ENCODE measurements at regions not wholly inside any gene's neighbourhood (a gene's known extent, or its start where the extent isn't known, plus 50 kb on each side); places are given as distances from the start of the nearest gene placed in this dataset.

DNA sequence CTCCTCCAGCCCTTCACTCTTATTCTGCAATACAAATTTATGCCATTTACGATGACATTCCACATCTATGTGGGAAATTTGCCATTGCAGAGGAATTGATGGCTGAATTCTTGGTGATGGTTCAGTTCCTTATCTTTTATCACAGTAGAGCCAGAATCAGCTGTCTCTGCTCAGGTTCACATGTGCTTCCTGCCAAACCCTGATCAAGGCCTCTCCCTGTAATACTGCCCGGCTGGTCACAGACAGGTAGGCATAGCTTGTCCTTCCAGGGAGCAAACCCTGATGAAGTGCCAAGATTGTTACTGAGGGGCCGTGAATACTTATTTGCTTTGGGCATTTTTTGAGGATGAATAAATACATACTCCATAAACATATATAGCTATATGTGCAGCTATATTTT is 450.0 kb downstream of the NSUN3 start:
- Histone ChIP-seq H2AFZ (ENCODE audit: low read depth, low read length) (no peak overlapping the region), H4K20me1 (ENCODE audit: insufficient read depth, low read length) (no peaks in the 10 kb centered on the region), H3K27me3 (ENCODE audit: insufficient read depth, low read length, poor library complexity) (no peaks in the 10 kb centered on the region), H3K4me1 (ENCODE audit: insufficient read depth, low read length) (no peaks in the 10 kb centered on the region), H3K4me2 (ENCODE audit: insufficient read depth, low read length) (no peak overlapping the region), H3K9ac (ENCODE audit: low read depth, low read length) (no peak overlapping the region), H3K27ac (ENCODE audit: low read length) (no peak overlapping the region), H3K79me2 (ENCODE audit: insufficient read depth, low read length) (no peaks in the 10 kb centered on the region), H3K9me3 (ENCODE audit: insufficient read depth, low read length, severe bottlenecking) (no peaks in the 10 kb centered on the region), H3K36me3 (ENCODE audit: insufficient read depth, low read length) (no peaks in the 10 kb centered on the region), H3K4me3 (ENCODE audit: low read depth in 1 of 2, low read length in 2 of 2) (no peak overlapping the region)
- ATAC-seq (ENCODE audit: insufficient read depth, low read depth) (no peak), DNase-seq (no peak)
- no peak for TF ChIP-seq EZH2 (IDR thresholded peaks at IDR 0.05; ENCODE audit: borderline replicate concordance, low read depth, low read length, severe bottlenecking)
- TF ChIP-seq, protein P1, sequence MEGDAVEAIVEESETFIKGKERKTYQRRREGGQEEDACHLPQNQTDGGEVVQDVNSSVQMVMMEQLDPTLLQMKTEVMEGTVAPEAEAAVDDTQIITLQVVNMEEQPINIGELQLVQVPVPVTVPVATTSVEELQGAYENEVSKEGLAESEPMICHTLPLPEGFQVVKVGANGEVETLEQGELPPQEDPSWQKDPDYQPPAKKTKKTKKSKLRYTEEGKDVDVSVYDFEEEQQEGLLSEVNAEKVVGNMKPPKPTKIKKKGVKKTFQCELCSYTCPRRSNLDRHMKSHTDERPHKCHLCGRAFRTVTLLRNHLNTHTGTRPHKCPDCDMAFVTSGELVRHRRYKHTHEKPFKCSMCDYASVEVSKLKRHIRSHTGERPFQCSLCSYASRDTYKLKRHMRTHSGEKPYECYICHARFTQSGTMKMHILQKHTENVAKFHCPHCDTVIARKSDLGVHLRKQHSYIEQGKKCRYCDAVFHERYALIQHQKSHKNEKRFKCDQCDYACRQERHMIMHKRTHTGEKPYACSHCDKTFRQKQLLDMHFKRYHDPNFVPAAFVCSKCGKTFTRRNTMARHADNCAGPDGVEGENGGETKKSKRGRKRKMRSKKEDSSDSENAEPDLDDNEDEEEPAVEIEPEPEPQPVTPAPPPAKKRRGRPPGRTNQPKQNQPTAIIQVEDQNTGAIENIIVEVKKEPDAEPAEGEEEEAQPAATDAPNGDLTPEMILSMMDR (IDR thresholded peaks at IDR 0.05; ENCODE audit: borderline replicate concordance, extremely low read depth, low read length, poor library complexity, severe bottlenecking) = no peak

DNA sequence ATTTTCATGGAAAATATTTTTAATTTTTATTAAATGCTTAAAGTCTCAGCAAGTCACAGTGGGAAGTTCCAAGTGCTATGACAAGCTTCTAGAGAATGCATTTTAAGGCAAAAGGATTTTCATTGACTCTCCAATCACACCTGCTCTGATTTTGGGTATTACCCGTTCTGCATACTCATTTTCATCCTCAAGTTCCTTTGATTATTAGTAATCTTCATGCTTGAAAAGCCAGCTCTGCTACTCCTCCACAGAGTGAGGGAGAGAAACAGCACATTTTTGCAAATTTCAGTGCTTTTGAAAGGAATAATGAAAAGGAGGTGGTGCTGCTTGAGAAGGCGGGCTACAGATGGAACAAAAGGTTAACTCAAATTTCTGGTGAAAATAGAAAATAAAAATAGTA is 450.7 kb downstream of the NSUN3 start:
- Histone ChIP-seq H3K4me2 (ENCODE audit: insufficient read depth, low read length) (no peak overlapping the region), H3K79me2 (ENCODE audit: insufficient read depth, low read length) (no peaks in the 10 kb centered on the region), H4K20me1 (ENCODE audit: insufficient read depth, low read length) (no peaks in the 10 kb centered on the region), H3K36me3 (ENCODE audit: insufficient read depth, low read length) (no peaks in the 10 kb centered on the region), H3K4me1 (ENCODE audit: insufficient read depth, low read length) (no peaks in the 10 kb centered on the region), H3K4me3 (ENCODE audit: low read depth in 1 of 2, low read length in 2 of 2) (no peak overlapping the region), H3K9ac (ENCODE audit: low read depth, low read length) (no peak overlapping the region), H3K27ac (ENCODE audit: low read length) (no peak overlapping the region), H3K9me3 (ENCODE audit: insufficient read depth, low read length, severe bottlenecking) (no peaks in the 10 kb centered on the region), H3K27me3 (ENCODE audit: insufficient read depth, low read length, poor library complexity) (no peaks in the 10 kb centered on the region), H2AFZ (ENCODE audit: low read depth, low read length) (no peak overlapping the region)
- no peak for TF ChIP-seq EZH2 (IDR thresholded peaks at IDR 0.05; ENCODE audit: borderline replicate concordance, low read depth, low read length, severe bottlenecking)
- TF ChIP-seq, protein P1 (IDR thresholded peaks at IDR 0.05; ENCODE audit: borderline replicate concordance, extremely low read depth, low read length, poor library complexity, severe bottlenecking) = no peak
- DNase-seq = no peak
- ATAC-seq (ENCODE audit: insufficient read depth, low read depth) = no peak

DNA sequence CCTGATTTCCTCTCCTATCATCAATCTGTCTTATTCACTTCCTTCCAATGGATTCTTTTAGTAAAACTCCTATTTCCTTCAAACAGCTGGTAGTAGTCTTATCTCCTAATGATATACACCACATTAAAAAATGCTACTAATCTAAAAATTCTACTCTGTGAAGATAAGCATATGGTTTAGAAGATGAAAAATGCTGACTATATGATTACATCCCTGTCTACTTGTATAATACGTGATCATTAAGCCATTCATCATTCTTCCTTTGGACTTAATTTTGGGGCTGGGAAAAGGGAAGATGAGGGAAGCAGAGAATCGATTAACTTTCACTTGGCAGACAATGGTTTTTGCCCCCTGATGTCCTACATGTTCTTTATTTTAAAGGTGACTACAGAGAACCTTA is 453.1 kb downstream of the NSUN3 start:
- Histone ChIP-seq H3K79me2 (ENCODE audit: insufficient read depth, low read length) (no peaks in the 10 kb centered on the region), H3K9ac (ENCODE audit: low read depth, low read length) (no peak overlapping the region), H3K9me3 (ENCODE audit: insufficient read depth, low read length, severe bottlenecking) (no peaks in the 10 kb centered on the region), H3K27ac (ENCODE audit: low read length) (no peak overlapping the region), H3K4me3 (ENCODE audit: low read depth in 1 of 2, low read length in 2 of 2) (no peak overlapping the region), H4K20me1 (ENCODE audit: insufficient read depth, low read length) (no peaks in the 10 kb centered on the region), H3K27me3 (ENCODE audit: insufficient read depth, low read length, poor library complexity) (no peaks in the 10 kb centered on the region), H3K4me2 (ENCODE audit: insufficient read depth, low read length) (no peak overlapping the region), H2AFZ (ENCODE audit: low read depth, low read length) (no peak overlapping the region), H3K4me1 (ENCODE audit: insufficient read depth, low read length) (no peaks in the 10 kb centered on the region), H3K36me3 (ENCODE audit: insufficient read depth, low read length) (no peaks in the 10 kb centered on the region)
- ATAC-seq (ENCODE audit: insufficient read depth, low read depth) (no peak), DNase-seq (no peak)
- no peak for TF ChIP-seq EZH2 (IDR thresholded peaks at IDR 0.05; ENCODE audit: borderline replicate concordance, low read depth, low read length, severe bottlenecking)
- TF ChIP-seq, protein P1 (IDR thresholded peaks at IDR 0.05; ENCODE audit: borderline replicate concordance, extremely low read depth, low read length, poor library complexity, severe bottlenecking) = no peak

DNA sequence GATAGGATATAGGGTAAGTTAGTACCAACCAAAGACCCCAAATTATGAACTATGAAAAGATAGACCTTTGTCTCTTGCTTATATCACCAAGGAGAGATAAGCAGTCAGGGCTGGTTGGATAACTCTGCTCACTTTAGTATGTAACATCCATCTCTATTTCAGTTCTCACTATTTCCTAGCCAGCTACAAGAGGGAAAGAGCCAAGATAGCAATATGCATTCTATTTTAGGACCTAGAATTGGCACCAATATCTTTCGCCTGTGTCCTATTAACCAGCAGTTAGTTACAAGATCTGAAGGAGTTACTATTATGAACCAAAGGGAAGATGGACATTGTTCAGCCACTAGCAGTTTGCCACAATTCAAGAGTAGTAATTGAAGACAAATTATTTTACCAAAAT is 457.5 kb downstream of the NSUN3 start:
- Histone ChIP-seq H3K27ac (ENCODE audit: low read length) (no peak overlapping the region), H3K9ac (ENCODE audit: low read depth, low read length) (no peak overlapping the region), H3K36me3 (ENCODE audit: insufficient read depth, low read length) (no peaks in the 10 kb centered on the region), H3K4me1 (ENCODE audit: insufficient read depth, low read length) (no peaks in the 10 kb centered on the region), H2AFZ (ENCODE audit: low read depth, low read length) (no peak overlapping the region), H3K4me3 (ENCODE audit: low read depth in 1 of 2, low read length in 2 of 2) (no peak overlapping the region), H3K4me2 (ENCODE audit: insufficient read depth, low read length) (no peak overlapping the region), H3K27me3 (ENCODE audit: insufficient read depth, low read length, poor library complexity) (no peaks in the 10 kb centered on the region), H3K9me3 (ENCODE audit: insufficient read depth, low read length, severe bottlenecking) (no peaks in the 10 kb centered on the region), H4K20me1 (ENCODE audit: insufficient read depth, low read length) (no peaks in the 10 kb centered on the region), H3K79me2 (ENCODE audit: insufficient read depth, low read length) (no peaks in the 10 kb centered on the region)
- no peak for ATAC-seq (ENCODE audit: insufficient read depth, low read depth)
- DNase-seq = no peak
- no peak for TF ChIP-seq EZH2 (IDR thresholded peaks at IDR 0.05; ENCODE audit: borderline replicate concordance, low read depth, low read length, severe bottlenecking)
- TF ChIP-seq, protein P1 (IDR thresholded peaks at IDR 0.05; ENCODE audit: borderline replicate concordance, extremely low read depth, low read length, poor library complexity, severe bottlenecking) = no peak

Data from DND-41 (cell line).